IMR-90 (cell line): ENCODE measurements at regions not wholly inside any gene's neighbourhood (a gene's known extent, or its start where the extent isn't known, plus 50 kb on each side); places are given as distances from the start of the nearest gene placed in this dataset.

ENCODE experiments used
- ATAC-seq: fragments of 200-7000 bp; cut with Tn5 transposase; 2 replicates; pipeline ENCODE4 v1.9.1; 2020; ENCODE audit warnings: low read depth, mild to moderate bottlenecking, moderate library complexity
- BruUV-seq: library from RNA; stranded (reverse); fragments of 400-500 nt; replicated peaks from 2 replicates; lab custom pipeline; 2021; lab: Mats Ljungman, UMichigan
- CTCF ChIA-PET: fragments of 300-600 bp; formaldehyde crosslinking; extraction: SDS; loops from one replicate; lab custom pipeline; 2021; ENCODE audit warnings: antibody characterized with exemption; lab: Yijun Ruan, JAX
- POLR2A ChIA-PET: fragments of 300-600 bp; sonication (Branson Sonifier 250); formaldehyde crosslinking; loops from one replicate; lab custom pipeline; 2022; ENCODE audit warnings: antibody characterized with exemption; ENCODE audit not compliant: unreplicated experiment; lab: Charles Lee
- DNase-seq: peaks from one replicate; pipeline ENCODE4 v3.0.0; 2013
- H2AFZ ChIP-seq: replicated peaks from 2 replicates; pipeline ENCODE3; 2013; ENCODE audit warnings: low read length, mild to moderate bottlenecking; ENCODE audit not compliant: poor library complexity
- H2AK5ac ChIP-seq: 2 replicates; pipeline ENCODE4 v1.6.1; 2013; ENCODE audit warnings: low read depth, low read length, inconsistent platforms
- H2AK9ac ChIP-seq: replicated peaks from 2 replicates; pipeline ENCODE3; 2013; ENCODE audit warnings: mild to moderate bottlenecking, low read depth, low read length, moderate library complexity; ENCODE audit not compliant: poor library complexity
- H2BK120ac ChIP-seq: 2 replicates; pipeline ENCODE4 v1.6.1; 2013; ENCODE audit warnings: low read depth, low read length, inconsistent platforms
- H2BK15ac ChIP-seq: 3 replicates; pipeline ENCODE4 v1.6.1; 2013; ENCODE audit warnings: low read depth, low read length, inconsistent platforms
- H2BK20ac ChIP-seq: 2 replicates; pipeline ENCODE4 v1.6.1; 2013; ENCODE audit warnings: low read depth, mild to moderate bottlenecking, inconsistent platforms, low read length, moderate library complexity
- H2BK5ac ChIP-seq: 2 replicates; pipeline ENCODE4 v1.6.1; 2013; ENCODE audit warnings: mild to moderate bottlenecking, low read depth, low read length, inconsistent platforms; ENCODE audit not compliant: poor library complexity, severe bottlenecking
- H3K14ac ChIP-seq: replicated peaks from 2 replicates; pipeline ENCODE4 v1.6.1; 2013; ENCODE audit warnings: low read depth, low read length, inconsistent platforms
- H3K18ac ChIP-seq: 2 replicates; pipeline ENCODE4 v1.6.1; 2013; ENCODE audit warnings: low read depth, low read length, control low read depth
- H3K23ac ChIP-seq: 2 replicates; pipeline ENCODE4 v1.6.1; 2013; ENCODE audit warnings: low read depth, low read length, inconsistent platforms
- H3K27ac ChIP-seq: 2 replicates; pipeline ENCODE4 v1.5.1; 2013; ENCODE audit warnings: mild to moderate bottlenecking, control low read depth, low read length; ENCODE audit not compliant: insufficient read depth
- H3K27me3 ChIP-seq: 2 replicates; pipeline ENCODE4 v1.6.1; 2013; ENCODE audit warnings: low read length; ENCODE audit not compliant: control insufficient read depth, insufficient read depth
- H3K36me3 ChIP-seq: 2 replicates; pipeline ENCODE4 v1.6.1; 2013; ENCODE audit warnings: low read length, mixed read lengths; ENCODE audit not compliant: control insufficient read depth, insufficient read depth
- H3K4ac ChIP-seq: 2 replicates; pipeline ENCODE4 v1.6.1; 2013; ENCODE audit warnings: low read depth, low read length, inconsistent platforms
- H3K4me1 ChIP-seq: 2 replicates; pipeline ENCODE4 v1.6.1; 2013; ENCODE audit warnings: low read length, mixed read lengths; ENCODE audit not compliant: control insufficient read depth, insufficient read depth
- H3K4me2 ChIP-seq: 2 replicates; pipeline ENCODE4 v1.6.1; 2013; ENCODE audit warnings: low read depth, mild to moderate bottlenecking, control low read depth, low read length, moderate library complexity
- H3K4me3 ChIP-seq: 2 replicates; pipeline ENCODE4 v1.5.1; 2013; ENCODE audit warnings: low read depth, mild to moderate bottlenecking, control low read depth, low read length, moderate library complexity; ENCODE audit not compliant: insufficient read depth
- H3K56ac ChIP-seq: 2 replicates; pipeline ENCODE4 v1.6.1; 2013; ENCODE audit warnings: low read length, inconsistent platforms; ENCODE audit not compliant: insufficient read depth; ENCODE audit errors: extremely low read depth
- H3K79me1 ChIP-seq, 2 experiments: 2 replicates each; pipeline ENCODE4 v1.6.1; 2013; ENCODE audit warnings: low read length in 2 of 2, inconsistent platforms in 1 of 2, low read depth in 1 of 2
- H3K9ac ChIP-seq: 2 replicates; pipeline ENCODE4 v1.6.1; 2013; ENCODE audit warnings: low read depth, low read length, control low read depth
- H3K9me1 ChIP-seq: 2 replicates; pipeline ENCODE4 v1.6.1; 2013; ENCODE audit warnings: low read length, inconsistent platforms; ENCODE audit not compliant: insufficient read depth
- H3K9me3 ChIP-seq: 2 replicates; pipeline ENCODE4 v1.6.1; 2013; ENCODE audit warnings: low read length; ENCODE audit not compliant: control insufficient read depth, insufficient read depth
- H4K20me1 ChIP-seq: 2 replicates; pipeline ENCODE4 v1.6.1; 2013; ENCODE audit warnings: low read length, inconsistent platforms; ENCODE audit not compliant: insufficient read depth
- H4K5ac ChIP-seq: 2 replicates; pipeline ENCODE4 v1.6.1; 2013; ENCODE audit warnings: mild to moderate bottlenecking, low read depth, low read length, control low read depth
- H4K8ac ChIP-seq, 2 experiments: 2 replicates each; pipeline ENCODE4 v1.6.1; 2013; ENCODE audit warnings: low read depth in 2 of 2, low read length in 2 of 2, control low read depth in 1 of 2, inconsistent platforms in 1 of 2
- H4K91ac ChIP-seq: 2 replicates; pipeline ENCODE4 v1.6.1; 2013; ENCODE audit warnings: low read depth, low read length, inconsistent platforms; ENCODE audit not compliant: insufficient read depth
- CEBPB ChIP-seq: IDR thresholded peaks from 2 replicates; pipeline ENCODE4 v1.6.1; 2012; ENCODE audit warnings: low read depth, low read length, improper control_type of control experiment
- CHD1 ChIP-seq: IDR thresholded peaks from 2 replicates; pipeline ENCODE4 v1.6.1; 2012; ENCODE audit warnings: low read depth, low read length, improper control_type of control experiment
- FOS ChIP-seq: fragments of 150-350 bp; IDR thresholded peaks from 2 replicates; pipeline ENCODE4 v1.6.1; 2016; ENCODE audit warnings: low read depth, low read length
- MAFK ChIP-seq: IDR thresholded peaks from 2 replicates; pipeline ENCODE4 v1.6.1; 2012; ENCODE audit warnings: low read depth, low read length, improper control_type of control experiment
- MAZ ChIP-seq: IDR thresholded peaks from 2 replicates; pipeline ENCODE4 v1.6.1; 2012; ENCODE audit warnings: low read depth, mild to moderate bottlenecking, low read length, improper control_type of control experiment, moderate library complexity, borderline replicate concordance
- POLR2A ChIP-seq: IDR thresholded peaks from 2 replicates; pipeline ENCODE4 v1.6.1; 2012; ENCODE audit warnings: mild to moderate bottlenecking, low read depth, low read length
- RFX5 ChIP-seq: IDR thresholded peaks from 2 replicates; pipeline ENCODE4 v1.8.0; 2012; ENCODE audit warnings: low read depth, mild to moderate bottlenecking, low read length, moderate library complexity
- SMC3 ChIP-seq: fragments of 150-350 bp; IDR thresholded peaks from 2 replicates; pipeline ENCODE4 v1.6.1; 2016; ENCODE audit warnings: low read depth, mild to moderate bottlenecking, antibody characterized with exemption, low read length, moderate library complexity
- WGBS, 2 experiments: methylation state at CpG; one replicate each; pipeline versions ENCODE4 v1.1.5 to v1.1.7; 2013; ENCODE audit warnings: missing lambda C conversion rate in 2 of 2; ENCODE audit not compliant: insufficient read length in 1 of 2; ENCODE audit errors: extremely low coverage in 2 of 2; 5-methylcytosine and 5-hydroxymethylcytosine counted together
- dilution Hi-C: fragments of 300-500 bp; cut with HindIII; formaldehyde crosslinking; loops from one replicate; pipeline ENCODE4 v1.14.3; 2018; ENCODE audit warnings: low sequenced_read_pairs; ENCODE audit not compliant: unreplicated experiment
- in situ Hi-C: fragments of 300-500 bp; cut with MboI; formaldehyde crosslinking; loops from 3 replicates; pipeline ENCODE4 v1.14.3; 2019; ENCODE audit warnings: low sequenced_read_pairs, inconsistent platforms, mixed read lengths
- intact Hi-C: fragments of 100-400 bp; cut with micrococcal nuclease; formaldehyde crosslinking; loops from 2 replicates; pipeline ENCODE4 v1.10.0; 2022
- TF ChIP-seq, protein P1 (sequence below): fragments of 150-350 bp; IDR thresholded peaks from 2 replicates; pipeline ENCODE4 v1.6.1; 2017; ENCODE audit warnings: mild to moderate bottlenecking, antibody characterized with exemption, low read length, low read depth

GRCh38 chr2:40652155-40652554, 200.3 kb upstream of the SLC8A1 start:
- no peaks in the 10 kb centered on the region for H3K79me1 ChIP-seq
- no peak overlapping the region for H2BK5ac ChIP-seq
- no peak overlapping the region for H2BK20ac ChIP-seq
- no peaks in the 10 kb centered on the region for H3K9me1 ChIP-seq
- no peak overlapping the region for H2BK120ac ChIP-seq
- WGBS, 2 experiments, result no CpG with 5 or more reads among the region's 5 CpGs
- no peak overlapping the region for H3K18ac ChIP-seq
- no peak overlapping the region for H3K56ac ChIP-seq
- no peak overlapping the region for H2AFZ ChIP-seq
- dilution Hi-C loops (no loop called here), in situ Hi-C loops (no loop called here), intact Hi-C loops (no loop called here)
- no peak overlapping the region for H3K14ac ChIP-seq
- no peak overlapping the region for H3K4me2 ChIP-seq
- DNase-seq, result no peak
- H3K27me3 ChIP-seq, result no peaks in the 10 kb centered on the region
- no peaks in the 10 kb centered on the region for H4K20me1 ChIP-seq
- no peak overlapping the region for H2AK9ac ChIP-seq
- H4K8ac ChIP-seq, result no peak overlapping the region
- no peak overlapping the region for H2BK15ac ChIP-seq
- H3K4ac ChIP-seq, result no peak overlapping the region
- H3K9ac ChIP-seq, result no peak overlapping the region
- POLR2A ChIA-PET, result interaction anchor here (0.9 kb wide), 1 partner anchor 11 kb away, joined by 4 read pairs; no protein-coding TSS in a partner anchor
- TF ChIP-seq CEBPB, result no peak
- TF ChIP-seq FOS, result no peak
- no peak for TF ChIP-seq POLR2A
- TF ChIP-seq MAZ, result no peak
- TF ChIP-seq, protein P1, sequence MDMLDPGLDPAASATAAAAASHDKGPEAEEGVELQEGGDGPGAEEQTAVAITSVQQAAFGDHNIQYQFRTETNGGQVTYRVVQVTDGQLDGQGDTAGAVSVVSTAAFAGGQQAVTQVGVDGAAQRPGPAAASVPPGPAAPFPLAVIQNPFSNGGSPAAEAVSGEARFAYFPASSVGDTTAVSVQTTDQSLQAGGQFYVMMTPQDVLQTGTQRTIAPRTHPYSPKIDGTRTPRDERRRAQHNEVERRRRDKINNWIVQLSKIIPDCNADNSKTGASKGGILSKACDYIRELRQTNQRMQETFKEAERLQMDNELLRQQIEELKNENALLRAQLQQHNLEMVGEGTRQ, result no peak
- no peak for TF ChIP-seq CHD1
- TF ChIP-seq RFX5, result no peak
- no peak for TF ChIP-seq MAFK
- no peak for TF ChIP-seq SMC3
- no peak overlapping the region for H3K23ac ChIP-seq
- no peak overlapping the region for H3K27ac ChIP-seq
- H3K36me3 ChIP-seq, result no peaks in the 10 kb centered on the region
- H2AK5ac ChIP-seq, result no peak overlapping the region
- no peaks in the 10 kb centered on the region for H3K4me1 ChIP-seq
- no peak overlapping the region for H4K91ac ChIP-seq
- no peak overlapping the region for H3K4me3 ChIP-seq
- H3K9me3 ChIP-seq, result no peaks in the 10 kb centered on the region
- BruUV-seq, result no TSS peak
- CTCF ChIA-PET, result interaction anchor here (0.6 kb wide), 1 partner anchor 9 kb away, joined by 3 read pairs; no protein-coding TSS in a partner anchor
- H4K5ac ChIP-seq, result no peak overlapping the region
- no peak for ATAC-seq
